HG03139 (cell line): ENCODE measurements at regions not wholly inside any gene's neighbourhood (a gene's known extent, or its start where the extent isn't known, plus 50 kb on each side); places are given as distances from the start of the nearest gene placed in this dataset.

ENCODE experiments used
- ATAC-seq: cut with Tn5 transposase; IDR thresholded peaks from one replicate; pipeline ENCODE4 v1.9.1; 2021; ENCODE audit not compliant: unreplicated experiment

GRCh38 chr14:32019276-32019675, 57.8 kb upstream of the ARHGAP5 start:
- no peak for ATAC-seq

DNA sequence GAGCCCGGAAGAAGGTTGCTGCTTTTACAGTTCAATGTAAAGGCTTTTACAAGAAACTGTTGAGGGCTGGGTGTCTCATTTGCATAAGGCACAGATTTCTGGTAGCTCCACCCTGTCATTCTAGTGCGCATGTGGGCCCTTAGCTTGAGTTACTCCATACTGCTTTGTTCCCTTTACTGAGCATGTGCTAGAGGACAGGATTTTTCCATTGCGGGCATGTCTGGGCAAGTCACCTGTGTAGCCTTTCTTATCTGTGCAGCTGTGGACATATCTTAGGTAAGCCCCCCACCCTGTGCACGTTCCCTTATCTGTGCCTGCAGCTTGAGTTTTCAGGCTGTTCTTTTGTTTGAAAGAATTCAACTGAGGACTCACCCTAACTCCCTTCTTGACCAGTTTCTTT, 56.2 kb upstream of the ARHGAP5 start:
- no peak for ATAC-seq

- ATAC-seq, result no peak
These were observed 55.8 kb upstream of the ARHGAP5 start for GRCh38 chr14:32021341-32021740.

DNA sequence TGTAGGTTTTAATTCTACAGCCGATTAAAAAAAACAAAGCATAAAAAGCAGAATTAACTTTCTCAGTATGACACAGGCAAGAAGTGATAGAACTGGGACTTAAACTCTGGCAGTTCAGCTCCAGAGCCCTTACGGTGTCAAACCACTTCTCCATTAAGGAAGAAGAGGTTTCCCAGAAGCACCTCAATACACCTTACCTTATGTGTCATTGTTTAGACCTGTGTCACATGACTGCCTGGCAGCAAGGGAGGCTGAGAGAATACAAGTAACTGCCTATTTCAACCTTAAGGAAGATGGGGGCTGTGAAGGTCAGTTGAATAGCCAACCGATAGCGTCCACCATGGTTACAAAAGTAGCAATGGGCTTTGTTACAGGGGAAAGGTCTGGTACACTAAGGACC, 54.6 kb upstream of the ARHGAP5 start:
- no peak for ATAC-seq

- ATAC-seq, result no peak
These were observed 54.1 kb upstream of the ARHGAP5 start for GRCh38 chr14:32022938-32023466.

DNA sequence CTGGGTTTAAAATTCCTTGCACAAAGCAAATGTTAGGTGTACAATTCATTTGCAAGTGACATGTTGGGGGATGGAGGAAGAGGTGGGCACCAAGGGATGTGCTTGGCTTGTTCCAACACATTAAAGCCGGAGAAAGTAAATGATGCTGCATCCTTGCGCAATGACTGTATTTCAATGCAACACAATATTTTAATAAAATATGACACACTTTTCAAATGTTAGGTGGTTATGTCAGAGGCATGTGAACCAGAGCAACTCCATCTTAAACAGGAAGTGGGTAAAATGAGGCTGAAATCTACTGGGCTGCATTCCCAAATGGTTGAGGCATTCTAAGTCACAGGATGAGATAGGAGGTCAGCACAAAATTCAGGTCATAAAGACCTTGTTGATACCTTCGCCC, 53.6 kb upstream of the ARHGAP5 start:
- ATAC-seq, result no peak

DNA sequence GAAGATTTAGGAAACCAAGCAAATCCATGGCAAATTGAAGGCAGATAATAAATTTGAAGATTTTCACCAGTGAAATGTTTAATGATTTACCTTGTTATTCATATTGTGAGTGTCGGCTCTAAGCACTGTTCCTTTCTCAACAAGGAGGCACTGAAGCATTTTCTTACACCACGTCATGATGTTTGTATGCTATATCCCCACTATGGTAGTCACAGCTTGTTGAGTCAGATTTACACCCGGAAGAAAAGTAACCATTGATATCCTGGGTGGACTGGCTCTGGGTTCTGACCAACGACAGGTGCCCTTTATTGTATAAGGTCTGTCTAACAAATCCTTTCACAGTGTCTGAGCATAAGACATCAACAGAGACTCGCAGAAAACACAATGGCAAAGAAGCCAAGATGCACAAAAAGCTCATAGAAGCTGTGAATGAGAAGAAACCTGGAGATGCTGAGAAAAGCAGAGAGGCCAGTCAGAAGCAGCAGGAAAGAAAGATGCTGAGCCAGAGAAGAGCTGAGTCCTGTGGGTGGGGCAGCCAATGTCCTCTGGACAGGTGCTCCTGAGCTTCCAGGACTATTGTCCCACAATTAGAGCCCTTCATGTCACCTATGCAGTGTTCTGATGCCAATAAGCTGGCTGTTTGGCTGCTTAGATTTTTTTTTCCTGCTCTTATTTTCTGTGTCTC, 49.7 kb upstream of the ARHGAP5 start:
- no peak for ATAC-seq
